CD8-positive, alpha-beta memory T cell (primary cell): ENCODE measurements at regions not wholly inside any gene's neighbourhood (a gene's known extent, or its start where the extent isn't known, plus 50 kb on each side); places are given as distances from the start of the nearest gene placed in this dataset.

Experiments
- CTCF ChIA-PET: fragments of 350-600 bp; sonication (Branson Sonifier 250); formaldehyde crosslinking; loops from one replicate; lab custom pipeline; 2021; ENCODE audit warnings: antibody characterized with exemption; lab: Charles Lee
- POLR2A ChIA-PET: fragments of 350-600 bp; sonication (Branson Sonifier 250); formaldehyde crosslinking; loops from one replicate; lab custom pipeline; 2021; ENCODE audit warnings: antibody characterized with exemption; lab: Charles Lee
- DNase-seq, 5 donors: peaks; one replicate each; pipeline versions ENCODE4 v3.0.0 to v3.0.0-alpha.2; 2020 to 2022; ENCODE audit warnings: mixed read lengths in 1 of 5
- H3K27ac ChIP-seq: one replicate; pipeline ENCODE4 v1.7.0; 2013; ENCODE audit warnings: low read depth, mild to moderate bottlenecking, low read length, moderate library complexity
- H3K27me3 ChIP-seq: 2 replicates; pipeline ENCODE4 v1.7.0; 2013; ENCODE audit warnings: low read length, mild to moderate bottlenecking; ENCODE audit not compliant: insufficient read depth, poor library complexity, severe bottlenecking
- H3K36me3 ChIP-seq: 2 replicates; pipeline ENCODE4 v1.7.0; 2013; ENCODE audit warnings: mild to moderate bottlenecking, low read length, moderate library complexity; ENCODE audit not compliant: insufficient read depth
- H3K4me1 ChIP-seq: 2 replicates; pipeline ENCODE4 v1.7.0; 2013; ENCODE audit warnings: mild to moderate bottlenecking, low read length, moderate library complexity; ENCODE audit not compliant: insufficient read depth
- H3K4me3 ChIP-seq: 2 replicates; pipeline ENCODE4 v1.7.0; 2013; ENCODE audit warnings: mild to moderate bottlenecking, low read length
- H3K9me3 ChIP-seq: 2 replicates; pipeline ENCODE4 v1.7.0; 2013; ENCODE audit warnings: mild to moderate bottlenecking, low read length
- H3K27ac Mint-ChIP-seq, 8 donors: one replicate each; pipeline ENCODE4 v1.8.0; 2020 to 2021; ENCODE audit warnings: mixed read lengths in 8 of 8, mild to moderate bottlenecking in 6 of 8, inconsistent platforms in 3 of 8, moderate library complexity in 3 of 8
- H3K27me3 Mint-ChIP-seq, 2 donors: one replicate each; pipeline ENCODE4 v1.8.0; 2020 to 2021; ENCODE audit warnings: mixed read lengths in 2 of 2, mild to moderate bottlenecking in 1 of 2, moderate library complexity in 1 of 2
- H3K36me3 Mint-ChIP-seq, 3 donors: one replicate each; pipeline ENCODE4 v1.8.0; 2020 to 2021; ENCODE audit warnings: mixed read lengths in 3 of 3, inconsistent platforms in 1 of 3, mild to moderate bottlenecking in 1 of 3
- H3K4me1 Mint-ChIP-seq, 3 donors: one replicate each; pipeline ENCODE4 v1.8.0; 2020 to 2021; ENCODE audit warnings: mixed read lengths in 3 of 3, inconsistent platforms in 1 of 3, mild to moderate bottlenecking in 1 of 3
- H3K4me3 Mint-ChIP-seq, 7 donors: one replicate each; pipeline ENCODE4 v1.8.0; 2020 to 2021; ENCODE audit warnings: mixed read lengths in 7 of 7, mild to moderate bottlenecking in 6 of 7, moderate library complexity in 4 of 7, inconsistent platforms in 2 of 7
- H3K9me3 Mint-ChIP-seq, 5 donors: one replicate each; pipeline ENCODE4 v1.8.0; 2020 to 2022; ENCODE audit warnings: mixed read lengths in 5 of 5, mild to moderate bottlenecking in 3 of 5, moderate library complexity in 2 of 5, inconsistent platforms in 1 of 5

DNA sequence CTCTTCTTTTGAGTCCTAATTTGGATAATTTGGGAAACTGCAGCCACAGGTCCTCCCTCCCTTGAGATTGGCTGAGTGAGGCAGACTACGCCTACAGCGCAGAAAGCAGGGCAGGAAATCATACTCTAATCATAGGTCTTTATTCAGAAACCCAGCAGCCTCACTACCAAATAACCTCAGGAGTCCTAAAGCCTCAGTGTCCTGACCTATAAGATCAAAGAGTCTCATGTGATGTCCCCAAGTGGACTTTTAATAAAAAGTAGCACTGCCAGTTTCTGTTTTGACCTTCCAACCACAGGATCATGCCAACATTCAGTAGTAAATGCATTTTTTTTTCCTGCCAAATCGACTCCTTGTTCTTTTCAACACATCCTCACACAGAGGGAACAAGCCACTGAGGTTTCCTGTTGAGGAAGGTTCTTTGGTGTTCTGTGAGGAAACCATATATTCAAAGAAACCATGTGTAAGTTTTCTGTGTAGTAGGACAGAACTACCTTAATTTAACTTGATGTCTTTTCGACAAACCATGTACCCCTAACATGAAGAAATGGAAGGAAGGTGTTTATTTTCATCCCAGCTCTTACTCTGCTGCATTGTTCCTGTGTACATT, 72.2 kb downstream of the VCPKMT start:
- no peaks in the 10 kb centered on the region for H3K27me3 ChIP-seq
- Mint-ChIP-seq H3K27me3 (no peaks in the 10 kb centered on the region), H3K36me3 (peaks cover 5 to 10% (median 9%) of the 10 kb centered on the region in 3 donors), H3K9me3 (no peaks in the 10 kb centered on the region), H3K4me1 (peaks cover 67 to 84% (median 81%) of the 10 kb centered on the region in 3 donors), H3K4me3 (peak overlapping the region; percentile 44 to 84 (median 62)), H3K27ac (peak overlapping the region; percentile 91 to 99 (median 96))
- peaks cover 71% of the 10 kb centered on the region for H3K4me1 ChIP-seq
- peak overlapping the region; percentile 47 for H3K4me3 ChIP-seq
- H3K27ac ChIP-seq, result peak overlapping the region; percentile 30
- no peaks in the 10 kb centered on the region for H3K36me3 ChIP-seq
- ChIA-PET CTCF (interaction anchor here (1.0 to 2.7 kb wide), 10 partner anchors 12 to 192 kb away, joined by 3 to 20 read pairs (median 6); partner anchors contain the start of gene NEMF), POLR2A (interaction anchor here (0.6 to 4.3 kb wide), 7 partner anchors 17 to 182 kb away, joined by 3 to 29 read pairs (median 4); no protein-coding TSS in a partner anchor)
- no peaks in the 10 kb centered on the region for H3K9me3 ChIP-seq
- DNase-seq, result peak in 2 of 5 donors; percentile 41 to 58

DNA sequence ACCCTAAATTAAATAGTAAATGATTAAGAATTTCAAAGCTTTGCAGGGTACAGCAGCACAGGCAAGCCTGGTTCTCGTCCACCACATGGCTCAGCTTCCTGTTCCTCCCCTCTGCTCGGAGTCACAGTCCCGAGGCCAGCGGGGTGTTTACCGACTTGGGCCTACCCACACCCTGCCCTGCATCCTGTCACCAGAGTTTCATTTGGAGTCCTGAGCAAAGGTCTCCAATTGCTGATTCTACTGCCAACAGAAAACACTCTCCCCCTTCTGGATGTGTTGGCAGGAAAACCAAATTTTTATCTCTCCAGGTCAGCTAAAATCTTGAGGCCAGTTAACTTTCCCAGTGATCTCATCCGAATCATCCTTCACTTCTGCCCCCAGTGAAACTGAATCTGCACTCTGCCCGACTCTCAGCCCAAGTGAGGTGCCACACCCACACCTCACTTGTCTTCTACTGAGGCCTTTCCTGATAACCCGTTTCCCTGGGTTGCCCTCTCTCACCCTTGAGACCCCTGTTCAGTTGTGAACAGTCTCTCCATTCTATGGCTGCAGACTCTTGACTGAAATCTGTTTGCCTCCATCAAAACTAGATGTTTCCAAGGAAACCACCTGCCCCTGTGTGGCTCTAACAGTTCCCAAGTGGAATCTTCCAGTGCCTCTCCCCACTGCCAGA, 71.2 kb downstream of the VCPKMT start:
- peak overlapping the region; percentile 91 to 99 (median 95) for H3K27ac Mint-ChIP-seq
- ChIA-PET CTCF (interaction anchor here (1.0 to 2.7 kb wide), 11 partner anchors 11 to 193 kb away, joined by 3 to 20 read pairs (median 5); partner anchors contain the start of gene NEMF), POLR2A (interaction anchor here (1.0 to 4.3 kb wide), 6 partner anchors 16 to 182 kb away, joined by 3 to 29 read pairs (median 4); no protein-coding TSS in a partner anchor)
- H3K27ac ChIP-seq, result no peak overlapping the region
- peak overlapping the region in 6 of 7 donors; percentile 34 to 88 (median 62) for H3K4me3 Mint-ChIP-seq
- H3K27me3 Mint-ChIP-seq, result no peaks in the 10 kb centered on the region
- peaks cover 57 to 77% (median 73%) of the 10 kb centered on the region in 3 donors for H3K4me1 Mint-ChIP-seq
- no peaks in the 10 kb centered on the region for H3K27me3 ChIP-seq
- DNase-seq, result peak; percentile 39 to 83 (median 63)
- H3K9me3 Mint-ChIP-seq, result no peaks in the 10 kb centered on the region
- H3K9me3 ChIP-seq, result no peaks in the 10 kb centered on the region
- H3K4me1 ChIP-seq, result peaks cover 60% of the 10 kb centered on the region
- H3K36me3 ChIP-seq, result no peaks in the 10 kb centered on the region
- H3K36me3 Mint-ChIP-seq, result peaks cover 5 to 12% (median 9%) of the 10 kb centered on the region in 3 donors
- H3K4me3 ChIP-seq, result peak overlapping the region; percentile 1

DNA sequence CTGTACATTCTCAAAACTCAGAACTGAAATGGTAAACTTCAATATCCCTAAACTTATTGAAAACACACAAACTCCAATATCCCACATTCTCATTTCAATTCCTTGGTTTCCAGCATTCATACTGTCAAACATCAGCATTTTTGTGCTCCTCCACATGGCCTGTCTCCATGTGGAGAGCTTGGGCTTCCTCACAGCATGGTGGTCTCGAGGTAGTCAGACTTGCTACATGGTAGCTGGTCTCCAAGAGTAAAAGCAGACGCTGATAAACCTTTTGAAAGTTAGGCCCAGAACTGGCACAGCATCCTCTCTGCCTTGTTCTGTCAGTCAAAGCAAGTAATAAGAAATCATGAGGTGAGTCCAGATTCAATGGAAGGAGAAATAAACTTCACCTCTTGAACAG, 70.5 kb downstream of the VCPKMT start:
- H3K4me1 ChIP-seq, result peaks cover 54% of the 10 kb centered on the region

GRCh38 chr14:50047274-50047676, 69.1 kb downstream of the VCPKMT start:
- no peak overlapping the region for H3K27ac ChIP-seq
- CTCF ChIA-PET, result interaction anchor here (0.7 to 2.0 kb wide), 4 partner anchors 15 to 185 kb away, joined by 3 to 4 read pairs (median 4); no protein-coding TSS in a partner anchor
- Mint-ChIP-seq H3K4me1 (peaks cover 44 to 62% (median 55%) of the 10 kb centered on the region in 3 donors), H3K36me3 (peaks cover 9 to 19% (median 12%) of the 10 kb centered on the region in 3 donors), H3K9me3 (no peaks in the 10 kb centered on the region), H3K27ac (peak overlapping the region; percentile 37 to 92 (median 80)), H3K4me3 (no peak overlapping the region), H3K27me3 (no peaks in the 10 kb centered on the region)
- no peak for DNase-seq
- POLR2A ChIA-PET, result interaction anchor here (0.6 to 4.3 kb wide), 3 partner anchors 11 to 45 kb away, joined by 3 to 29 read pairs (median 3); no protein-coding TSS in a partner anchor
- peaks cover 39% of the 10 kb centered on the region for H3K4me1 ChIP-seq
- no peak overlapping the region for H3K4me3 ChIP-seq
- no peaks in the 10 kb centered on the region for H3K27me3 ChIP-seq
- no peaks in the 10 kb centered on the region for H3K9me3 ChIP-seq
- no peaks in the 10 kb centered on the region for H3K36me3 ChIP-seq

More for the DNA sequence above, 70.5 kb downstream of the VCPKMT start:
- CTCF ChIA-PET, result interaction anchor here (1.2 to 2.7 kb wide), 6 partner anchors 15 to 193 kb away, joined by 3 to 20 read pairs (median 7); partner anchors contain the start of gene NEMF
- DNase-seq, result no peak
- Mint-ChIP-seq H3K27ac (peak overlapping the region; percentile 91 to 99 (median 95)), H3K4me1 (peaks cover 51 to 70% (median 66%) of the 10 kb centered on the region in 3 donors), H3K36me3 (peaks cover 8 to 12% (median 8%) of the 10 kb centered on the region in 3 donors), H3K27me3 (no peaks in the 10 kb centered on the region), H3K9me3 (no peaks in the 10 kb centered on the region), H3K4me3 (peak overlapping the region in 6 of 7 donors; percentile 34 to 88 (median 62))
- H3K9me3 ChIP-seq, result no peaks in the 10 kb centered on the region
- H3K27ac ChIP-seq, result no peak overlapping the region
- no peaks in the 10 kb centered on the region for H3K36me3 ChIP-seq
- POLR2A ChIA-PET, result interaction anchor here (1.2 to 4.3 kb wide), 4 partner anchors 16 to 183 kb away, joined by 4 to 29 read pairs (median 14); no protein-coding TSS in a partner anchor
- peak overlapping the region; percentile 8 for H3K4me3 ChIP-seq
- H3K27me3 ChIP-seq, result no peaks in the 10 kb centered on the region

- H3K27me3 Mint-ChIP-seq, result no peaks in the 10 kb centered on the region
- Histone ChIP-seq H3K36me3 (no peaks in the 10 kb centered on the region), H3K27me3 (no peaks in the 10 kb centered on the region), H3K27ac (no peak overlapping the region), H3K9me3 (no peaks in the 10 kb centered on the region), H3K4me1 (peaks cover 25% of the 10 kb centered on the region), H3K4me3 (no peak overlapping the region)
- H3K4me3 Mint-ChIP-seq, result no peak overlapping the region
- ChIA-PET POLR2A (no interaction called here), CTCF (interaction anchor here (2.5 kb wide), 1 partner anchor 186 kb away, joined by 8 read pairs; no protein-coding TSS in a partner anchor)
- peak overlapping the region in 4 of 8 donors; percentile 41 to 74 (median 58) for H3K27ac Mint-ChIP-seq
- no peak for DNase-seq
- H3K36me3 Mint-ChIP-seq, result peaks cover 9 to 22% (median 12%) of the 10 kb centered on the region in 3 donors
- peaks cover 37 to 53% (median 49%) of the 10 kb centered on the region in 3 donors for H3K4me1 Mint-ChIP-seq
- H3K9me3 Mint-ChIP-seq, result no peaks in the 10 kb centered on the region
These were observed 67.3 kb downstream of the VCPKMT start for GRCh38 chr14:50049093-50049492.

- DNase-seq, result no peak
- Histone ChIP-seq H3K27ac (no peak overlapping the region), H3K9me3 (no peaks in the 10 kb centered on the region), H3K36me3 (no peaks in the 10 kb centered on the region), H3K4me3 (no peak overlapping the region), H3K27me3 (no peaks in the 10 kb centered on the region), H3K4me1 (peaks cover 17% of the 10 kb centered on the region)
- peaks cover 9 to 22% (median 12%) of the 10 kb centered on the region in 3 donors for H3K36me3 Mint-ChIP-seq
- CTCF ChIA-PET, result interaction anchor here (2.5 kb wide), 1 partner anchor 187 kb away, joined by 8 read pairs; no protein-coding TSS in a partner anchor
- no peak overlapping the region for H3K4me3 Mint-ChIP-seq
- H3K27ac Mint-ChIP-seq, result peak overlapping the region in 4 of 8 donors; percentile 24 to 76 (median 58)
- POLR2A ChIA-PET, result no interaction called here
- H3K27me3 Mint-ChIP-seq, result no peaks in the 10 kb centered on the region
- peaks cover 31 to 45% (median 41%) of the 10 kb centered on the region in 3 donors for H3K4me1 Mint-ChIP-seq
- H3K9me3 Mint-ChIP-seq, result no peaks in the 10 kb centered on the region
These were observed 66.4 kb downstream of the VCPKMT start for GRCh38 chr14:50049703-50050570.

GRCh38 chr14:50051106-50051505, 65.3 kb downstream of the VCPKMT start:
- Histone ChIP-seq H3K27me3 (no peaks in the 10 kb centered on the region), H3K36me3 (no peaks in the 10 kb centered on the region), H3K27ac (no peak overlapping the region), H3K9me3 (no peaks in the 10 kb centered on the region), H3K4me1 (peaks cover 6% of the 10 kb centered on the region), H3K4me3 (no peak overlapping the region)
- Mint-ChIP-seq H3K9me3 (no peaks in the 10 kb centered on the region), H3K27me3 (no peaks in the 10 kb centered on the region), H3K27ac (peak overlapping the region in 4 of 8 donors; percentile 18 to 63 (median 46)), H3K4me3 (no peak overlapping the region), H3K4me1 (peaks cover 19 to 37% (median 31%) of the 10 kb centered on the region in 3 donors), H3K36me3 (peaks cover 9 to 22% (median 9%) of the 10 kb centered on the region in 3 donors)
- CTCF ChIA-PET, result interaction anchor here (2.5 kb wide), 1 partner anchor 188 kb away, joined by 8 read pairs; no protein-coding TSS in a partner anchor
- POLR2A ChIA-PET, result no interaction called here
- DNase-seq, result no peak
